Muscle layer of duodenum (tissue), 2 donors: ENCODE measurements at regions not wholly inside any gene's neighbourhood (a gene's known extent, or its start where the extent isn't known, plus 50 kb on each side); places are given as distances from the start of the nearest gene placed in this dataset.

Source experiments
- H3K27ac ChIP-seq: one replicate; pipeline ENCODE4 v1.7.0; 2013; ENCODE audit warnings: mild to moderate bottlenecking, low read length
- H3K27me3 ChIP-seq: one replicate; pipeline ENCODE4 v1.7.0; 2013; ENCODE audit warnings: low read depth, mild to moderate bottlenecking, control low read depth, low read length
- H3K36me3 ChIP-seq, 2 donors: one replicate each; pipeline ENCODE4 v1.7.0; 2013; ENCODE audit warnings: low read length in 2 of 2, control low read depth in 1 of 2, mild to moderate bottlenecking in 1 of 2; ENCODE audit not compliant: insufficient read depth in 2 of 2, control insufficient read depth in 1 of 2
- H3K4me1 ChIP-seq, 2 donors: one replicate each; pipeline ENCODE4 v1.7.0; 2013; ENCODE audit warnings: low read length in 2 of 2, mild to moderate bottlenecking in 2 of 2, control low read depth in 1 of 2, moderate library complexity in 1 of 2; ENCODE audit not compliant: insufficient read depth in 2 of 2, control insufficient read depth in 1 of 2
- H3K4me3 ChIP-seq, 2 donors: one replicate each; pipeline ENCODE4 v1.7.0; 2013; ENCODE audit warnings: low read length in 2 of 2, low read depth in 1 of 2, mild to moderate bottlenecking in 1 of 2
- H3K9me3 ChIP-seq, 2 donors: one replicate each; pipeline ENCODE4 v1.7.0; 2013; ENCODE audit warnings: low read length in 2 of 2, control low read depth in 1 of 2, mild to moderate bottlenecking in 1 of 2; ENCODE audit not compliant: control insufficient read depth in 1 of 2
- donor health status: healthy.

GRCh38 chr16:54466233-54466632 lies 179.6 kb upstream of the IRX3 start:
- peaks cover 0 to 33% of the 10 kb centered on the region in 2 donors for H3K9me3 ChIP-seq
- H3K27ac ChIP-seq = no peak overlapping the region
- H3K36me3 ChIP-seq = no peaks in the 10 kb centered on the region
- H3K27me3 ChIP-seq = no peaks in the 10 kb centered on the region
- H3K4me1 ChIP-seq = no peaks in the 10 kb centered on the region
- H3K4me3 ChIP-seq = no peak overlapping the region

DNA sequence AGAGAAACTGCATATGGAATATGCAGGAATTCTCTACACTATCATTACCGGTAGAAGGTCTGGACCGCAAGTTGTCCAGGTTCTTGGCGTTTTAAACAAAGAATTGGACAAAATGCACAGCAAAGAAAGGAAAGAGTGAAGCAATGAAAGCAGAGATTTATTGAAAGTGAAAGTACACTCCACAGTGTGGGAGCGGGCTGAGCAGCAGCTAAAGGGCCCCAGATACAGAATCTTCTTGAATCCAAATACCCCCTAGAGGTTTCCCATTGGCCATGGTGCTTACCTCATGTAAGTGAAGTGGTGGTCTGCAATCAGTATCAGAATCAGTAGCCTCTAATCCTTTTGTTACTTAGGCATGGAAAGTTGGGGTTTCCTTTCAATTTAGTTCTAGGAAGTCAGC lies 178.5 kb upstream of the IRX3 start:
- no peaks in the 10 kb centered on the region for H3K4me1 ChIP-seq
- no peaks in the 10 kb centered on the region for H3K27me3 ChIP-seq
- H3K9me3 ChIP-seq = peaks cover 0 to 33% of the 10 kb centered on the region in 2 donors
- no peaks in the 10 kb centered on the region for H3K36me3 ChIP-seq
- no peak overlapping the region for H3K4me3 ChIP-seq
- H3K27ac ChIP-seq = no peak overlapping the region

GRCh38 chr16:54462771-54463170 lies 176.2 kb upstream of the IRX3 start:
- Histone ChIP-seq H3K27me3 (no peaks in the 10 kb centered on the region), H3K4me3 (peak overlapping the region in 1 of 2 donors; percentile 2), H3K9me3 (peaks cover 0 to 33% of the 10 kb centered on the region in 2 donors), H3K27ac (no peak overlapping the region), H3K36me3 (no peaks in the 10 kb centered on the region), H3K4me1 (no peaks in the 10 kb centered on the region)

GRCh38 chr16:54462151-54462651 lies 175.6 kb upstream of the IRX3 start:
- Histone ChIP-seq H3K9me3 (peaks cover 0 to 33% of the 10 kb centered on the region in 2 donors), H3K4me1 (no peaks in the 10 kb centered on the region), H3K27me3 (no peaks in the 10 kb centered on the region), H3K4me3 (no peak overlapping the region), H3K36me3 (no peaks in the 10 kb centered on the region), H3K27ac (no peak overlapping the region)

DNA sequence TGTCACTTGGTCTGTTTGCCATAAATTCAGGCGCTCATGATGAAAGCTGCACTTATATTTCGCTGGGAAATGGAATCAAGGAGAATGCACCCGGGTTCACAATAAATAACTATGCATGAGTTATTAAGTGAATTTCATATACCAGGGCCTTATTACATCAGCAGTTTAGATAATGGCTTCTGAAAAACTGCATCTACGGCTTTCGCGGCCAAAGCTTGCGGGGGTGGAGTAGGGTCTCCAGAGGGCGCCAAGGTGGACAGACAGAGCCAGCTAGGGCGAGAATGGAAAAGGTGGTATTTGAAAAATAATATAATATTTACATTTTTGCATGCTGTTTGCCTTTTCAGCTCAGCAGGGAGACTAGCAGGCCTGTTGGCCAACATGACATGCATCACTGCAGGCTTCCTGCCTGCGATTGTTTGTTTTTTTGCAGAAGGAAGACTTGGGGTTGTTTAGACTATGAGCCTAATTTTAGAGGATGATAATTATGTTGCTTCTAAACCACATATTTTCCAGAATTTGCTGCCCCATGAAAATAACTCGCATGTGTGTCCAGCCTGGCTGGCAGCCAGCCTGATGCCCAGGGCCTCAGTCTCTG lies 173.8 kb upstream of the IRX3 start:
- Histone ChIP-seq H3K4me3 (no peak overlapping the region), H3K27ac (no peak overlapping the region), H3K4me1 (no peaks in the 10 kb centered on the region), H3K36me3 (no peaks in the 10 kb centered on the region), H3K27me3 (no peaks in the 10 kb centered on the region), H3K9me3 (peaks cover 0 to 26% of the 10 kb centered on the region in 2 donors)

DNA sequence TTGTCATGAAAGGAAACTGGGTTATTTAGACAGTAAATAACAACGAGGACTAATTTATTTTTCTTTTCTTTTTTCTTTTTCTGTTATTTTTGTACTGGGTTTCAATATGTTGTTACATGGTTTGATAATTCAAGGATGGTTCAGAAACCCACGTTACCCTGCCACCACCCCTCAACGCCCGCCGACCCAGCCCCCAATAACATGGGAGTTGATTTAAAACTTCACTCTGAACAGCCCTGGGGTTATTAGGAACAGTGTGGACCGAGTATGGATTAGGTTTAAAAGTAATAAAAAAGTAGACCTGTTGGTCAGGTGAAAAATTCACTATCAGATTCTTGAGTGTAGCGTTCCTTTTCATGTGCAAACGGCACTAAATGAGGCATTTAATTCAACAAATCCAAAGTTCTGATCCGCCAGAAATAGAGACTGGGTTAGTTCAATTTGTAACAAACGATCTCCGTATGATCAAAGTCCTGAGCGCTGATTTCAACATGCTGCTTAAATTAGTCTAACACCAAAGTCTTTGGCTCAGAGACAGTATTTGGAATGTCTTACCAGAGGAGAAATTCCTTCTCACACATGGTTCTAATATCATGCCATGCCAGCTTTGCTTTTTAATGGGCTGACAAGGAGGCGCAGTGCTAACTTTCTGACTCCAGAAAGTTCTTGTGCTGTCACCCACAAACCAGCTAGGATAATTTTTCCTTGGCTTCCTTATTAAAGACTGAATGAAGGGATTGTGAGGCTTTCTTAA lies 173.1 kb upstream of the IRX3 start:
- Histone ChIP-seq H3K27ac (no peak overlapping the region), H3K4me1 (no peaks in the 10 kb centered on the region), H3K36me3 (no peaks in the 10 kb centered on the region), H3K4me3 (no peak overlapping the region), H3K27me3 (no peaks in the 10 kb centered on the region), H3K9me3 (peaks cover 0 to 20% of the 10 kb centered on the region in 2 donors)

DNA sequence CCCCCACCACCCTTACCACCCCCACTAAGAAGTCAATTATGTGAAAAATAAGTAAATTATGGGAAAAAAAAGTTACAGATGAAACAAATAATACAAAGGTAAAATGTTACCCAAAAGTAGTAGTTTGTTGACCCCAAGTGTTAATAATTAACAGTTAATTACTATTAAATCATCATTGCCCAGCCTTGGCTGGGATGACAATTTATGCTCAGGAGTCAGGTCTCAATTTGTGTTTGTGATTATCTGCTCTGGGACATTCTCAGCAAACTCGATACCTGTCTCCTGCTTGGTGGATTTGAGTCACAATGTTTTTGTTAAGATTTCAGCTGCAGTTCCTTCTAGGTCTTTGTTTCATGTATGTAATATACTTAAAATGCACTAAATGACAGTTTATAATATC lies 172.3 kb upstream of the IRX3 start:
- Histone ChIP-seq H3K27ac (no peak overlapping the region), H3K4me3 (no peak overlapping the region), H3K4me1 (no peaks in the 10 kb centered on the region)

GRCh38 chr16:54456291-54456690 lies 169.7 kb upstream of the IRX3 start:
- Histone ChIP-seq H3K9me3 (no peaks in the 10 kb centered on the region), H3K4me1 (no peaks in the 10 kb centered on the region), H3K4me3 (no peak overlapping the region), H3K27ac (no peak overlapping the region), H3K36me3 (no peaks in the 10 kb centered on the region), H3K27me3 (no peaks in the 10 kb centered on the region)

More for the DNA sequence above, 172.3 kb upstream of the IRX3 start:
- H3K27me3 ChIP-seq = no peaks in the 10 kb centered on the region
- no peaks in the 10 kb centered on the region for H3K36me3 ChIP-seq
- peaks cover 0 to 13% of the 10 kb centered on the region in 2 donors for H3K9me3 ChIP-seq

GRCh38 chr16:54455030-54455725 lies 168.6 kb upstream of the IRX3 start:
- Histone ChIP-seq H3K36me3 (no peaks in the 10 kb centered on the region), H3K27ac (no peak overlapping the region), H3K4me1 (no peaks in the 10 kb centered on the region), H3K4me3 (no peak overlapping the region), H3K27me3 (no peaks in the 10 kb centered on the region), H3K9me3 (no peaks in the 10 kb centered on the region)

GRCh38 chr16:54454616-54455015 lies 168.0 kb upstream of the IRX3 start:
- Histone ChIP-seq H3K36me3 (no peaks in the 10 kb centered on the region), H3K27me3 (no peaks in the 10 kb centered on the region), H3K27ac (no peak overlapping the region), H3K4me3 (no peak overlapping the region), H3K4me1 (no peaks in the 10 kb centered on the region), H3K9me3 (no peaks in the 10 kb centered on the region)

DNA sequence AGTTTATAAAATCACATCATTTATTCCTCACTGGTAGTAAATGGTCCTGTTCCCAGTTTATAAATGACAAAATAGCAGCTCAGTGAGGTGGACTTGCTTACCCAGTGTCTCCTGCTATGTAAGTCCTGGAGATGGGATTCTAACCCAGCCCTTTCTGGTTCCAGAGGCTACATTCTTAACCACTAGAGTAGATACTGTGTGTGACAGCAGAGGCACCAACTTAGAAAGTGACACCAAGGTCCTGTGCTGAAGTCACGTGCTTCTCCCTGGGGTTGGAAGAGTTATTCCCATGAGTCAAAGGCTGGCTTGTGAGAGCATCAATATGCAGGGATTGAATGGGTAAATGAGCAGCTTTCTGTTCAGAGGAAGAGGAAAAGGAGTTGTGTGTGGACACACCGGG lies 167.3 kb upstream of the IRX3 start:
- Histone ChIP-seq H3K27ac (no peak overlapping the region), H3K4me3 (no peak overlapping the region), H3K36me3 (no peaks in the 10 kb centered on the region), H3K4me1 (no peaks in the 10 kb centered on the region), H3K9me3 (no peaks in the 10 kb centered on the region), H3K27me3 (no peaks in the 10 kb centered on the region)
